ENCODE measurements at regions not wholly inside any gene's neighbourhood (a gene's known extent, or its start where the extent isn't known, plus 50 kb on each side); places are given as distances from the start of the nearest gene placed in this dataset.

- H3K4me3 ChIP-seq (ENCODE audit: low read depth, low read length) = no peak overlapping the region
- DNase-seq (ENCODE audit: low read depth) = no peak
- TF ChIP-seq CTCF (IDR thresholded peaks at IDR 0.05; ENCODE audit: insufficient read depth, low read depth, low read length, missing control alignments) = no peak
Measured at GRCh38 chr11:21814169-21814568, 378.7 kb upstream of the ANO5 start.

- no peak for DNase-seq (ENCODE audit: low read depth)
- H3K4me3 ChIP-seq (ENCODE audit: low read depth, low read length) = no peak overlapping the region
- TF ChIP-seq CTCF (IDR thresholded peaks at IDR 0.05; ENCODE audit: insufficient read depth, low read depth, low read length, missing control alignments) = no peak
Measured at GRCh38 chr11:21817696-21818095, 375.2 kb upstream of the ANO5 start.

- no peak overlapping the region for H3K4me3 ChIP-seq (ENCODE audit: low read depth, low read length)
- DNase-seq (ENCODE audit: low read depth) = no peak
- TF ChIP-seq CTCF (IDR thresholded peaks at IDR 0.05; ENCODE audit: insufficient read depth, low read depth, low read length, missing control alignments) = no peak
Measured at GRCh38 chr11:21820176-21820575, 372.7 kb upstream of the ANO5 start.

- no peak overlapping the region for H3K4me3 ChIP-seq (ENCODE audit: low read depth, low read length)
- no peak for TF ChIP-seq CTCF (IDR thresholded peaks at IDR 0.05; ENCODE audit: insufficient read depth, low read depth, low read length, missing control alignments)
- no peak for DNase-seq (ENCODE audit: low read depth)
Measured at GRCh38 chr11:21825127-21825526, 367.8 kb upstream of the ANO5 start.

GRCh38 chr11:21838427-21838826, 354.5 kb upstream of the ANO5 start:
- TF ChIP-seq CTCF (IDR thresholded peaks at IDR 0.05; ENCODE audit: insufficient read depth, low read depth, low read length, missing control alignments) = no peak
- no peak for DNase-seq (ENCODE audit: low read depth)
- no peak overlapping the region for H3K4me3 ChIP-seq (ENCODE audit: low read depth, low read length)

GRCh38 chr11:21839796-21840195, 353.1 kb upstream of the ANO5 start:
- no peak overlapping the region for H3K4me3 ChIP-seq (ENCODE audit: low read depth, low read length)
- no peak for DNase-seq (ENCODE audit: low read depth)
- no peak for TF ChIP-seq CTCF (IDR thresholded peaks at IDR 0.05; ENCODE audit: insufficient read depth, low read depth, low read length, missing control alignments)

GRCh38 chr11:21861314-21861713, 331.6 kb upstream of the ANO5 start:
- no peak overlapping the region for H3K4me3 ChIP-seq (ENCODE audit: low read depth, low read length)
- TF ChIP-seq CTCF (IDR thresholded peaks at IDR 0.05; ENCODE audit: insufficient read depth, low read depth, low read length, missing control alignments) = no peak
- no peak for DNase-seq (ENCODE audit: low read depth)

Measured in GM12865 (cell line).